ENCODE measurements at regions not wholly inside any gene's neighbourhood (a gene's known extent, or its start where the extent isn't known, plus 50 kb on each side); places are given as distances from the start of the nearest gene placed in this dataset.
"Not testable (repeated sequence)": the region's sequence is repeated elsewhere in the genome, so short reads cannot be mapped to it uniquely, and the experiment has no call there.

- H3K4me3 ChIP-seq (ENCODE audit: low read length), result no peak overlapping the region
- TF ChIP-seq CTCF (conservative IDR thresholded peaks at IDR 0.05; ENCODE audit: low read length), result no peak
- no peak for DNase-seq (ENCODE audit: low read depth)
These were observed 134.0 kb downstream of the LRIG2 start for GRCh38 chr1:113207019-113207418.

GRCh38 chr1:113207457-113207856, 134.5 kb downstream of the LRIG2 start:
- TF ChIP-seq CTCF (conservative IDR thresholded peaks at IDR 0.05; ENCODE audit: low read length), result no peak
- H3K4me3 ChIP-seq (ENCODE audit: low read length), result no peak overlapping the region
- no peak for DNase-seq (ENCODE audit: low read depth)

GRCh38 chr1:113208425-113208824, 135.4 kb downstream of the LRIG2 start:
- not testable (repeated sequence) for H3K4me3 ChIP-seq (ENCODE audit: low read length); DNase-seq (ENCODE audit: low read depth)

- H3K4me3 ChIP-seq (ENCODE audit: low read length), result no peak overlapping the region
- no peak for TF ChIP-seq CTCF (conservative IDR thresholded peaks at IDR 0.05; ENCODE audit: low read length)
- no peak for DNase-seq (ENCODE audit: low read depth)
These were observed 137.2 kb downstream of the LRIG2 start for GRCh38 chr1:113210248-113210647.

GRCh38 chr1:113211467-113211866, 138.5 kb downstream of the LRIG2 start:
- DNase-seq (ENCODE audit: low read depth), result no peak
- no peak overlapping the region for H3K4me3 ChIP-seq (ENCODE audit: low read length)
- TF ChIP-seq CTCF (conservative IDR thresholded peaks at IDR 0.05; ENCODE audit: low read length), result no peak

- no peak for DNase-seq (ENCODE audit: low read depth)
- no peak for TF ChIP-seq CTCF (conservative IDR thresholded peaks at IDR 0.05; ENCODE audit: low read length)
These were observed 142.0 kb downstream of the LRIG2 start for GRCh38 chr1:113215015-113215414.

GRCh38 chr1:113216664-113217063, 143.7 kb downstream of the LRIG2 start:
- no peak overlapping the region for H3K4me3 ChIP-seq (ENCODE audit: low read length)
- no peak for DNase-seq (ENCODE audit: low read depth)
- no peak for TF ChIP-seq CTCF (conservative IDR thresholded peaks at IDR 0.05; ENCODE audit: low read length)

More at GRCh38 chr1:113215015-113215414, 142.0 kb downstream of the LRIG2 start:
- H3K4me3 ChIP-seq (ENCODE audit: low read length), result no peak overlapping the region

All from AG10803 (cell line).